ENCODE measurements at regions not wholly inside any gene's neighbourhood (a gene's known extent, or its start where the extent isn't known, plus 50 kb on each side); places are given as distances from the start of the nearest gene placed in this dataset.

- TF ChIP-seq ATF3 (IDR thresholded peaks at IDR 0.05) (no peak), ATF3 (CRISPR knock-in tag; conservative IDR thresholded peaks at IDR 0.05) (no peak), ZNF408 (CRISPR knock-in tag; IDR thresholded peaks at IDR 0.05; ENCODE audit: low read depth) (no peak), SMARCA4 (IDR thresholded peaks at IDR 0.05) (peak; percentile 47; the same call in 1 of the 2 replicates), MEF2D (tag; conservative IDR thresholded peaks at IDR 0.05; ENCODE audit: low read depth) (no peak), ARID3B (CRISPR knock-in tag; IDR thresholded peaks at IDR 0.05; ENCODE audit: borderline replicate concordance) (no peak), ZBTB12 (CRISPR knock-in tag; IDR thresholded peaks at IDR 0.05) (no peak), ZBTB17 (CRISPR knock-in tag; IDR thresholded peaks at IDR 0.05) (no peak; the same call in 1 of the 2 replicates), CBX2 (IDR thresholded peaks at IDR 0.05; ENCODE audit: insufficient read depth, low read length, poor library complexity, severe bottlenecking) (no peak), PBX2 (CRISPR knock-in tag; IDR thresholded peaks at IDR 0.05; ENCODE audit: low read depth) (no peak), PBX2 (tag; conservative IDR thresholded peaks at IDR 0.05; ENCODE audit: low read depth) (peak; percentile 83), POLR2AphosphoS5 (IDR thresholded peaks at IDR 0.05; ENCODE audit: control insufficient read depth, insufficient read depth, low read depth, low read length) (no peak), DMBX1 (CRISPR knock-in tag; IDR thresholded peaks at IDR 0.05; ENCODE audit: borderline replicate concordance) (no peak), BACH1 (tag; IDR thresholded peaks at IDR 0.05) (0 out of 2 replicates have a peak, but pooled peaks have one; percentile 7), HMGXB4 (CRISPR knock-in tag; IDR thresholded peaks at IDR 0.05) (no peak), ZNF282 (CRISPR knock-in tag; IDR thresholded peaks at IDR 0.05) (no peak), E2F8 (IDR thresholded peaks at IDR 0.05; ENCODE audit: low read depth, partially characterized antibody) (no peak)
Measured at GRCh38 chr5:176184608-176185132, 53.6 kb upstream of the SIMC1 start (continued).
